ENCODE measurements at regions not wholly inside any gene's neighbourhood (a gene's known extent, or its start where the extent isn't known, plus 50 kb on each side); places are given as distances from the start of the nearest gene placed in this dataset.
A peak's percentile ranks its signal among the peaks of the same experiment; 100 is the strongest.

DNA sequence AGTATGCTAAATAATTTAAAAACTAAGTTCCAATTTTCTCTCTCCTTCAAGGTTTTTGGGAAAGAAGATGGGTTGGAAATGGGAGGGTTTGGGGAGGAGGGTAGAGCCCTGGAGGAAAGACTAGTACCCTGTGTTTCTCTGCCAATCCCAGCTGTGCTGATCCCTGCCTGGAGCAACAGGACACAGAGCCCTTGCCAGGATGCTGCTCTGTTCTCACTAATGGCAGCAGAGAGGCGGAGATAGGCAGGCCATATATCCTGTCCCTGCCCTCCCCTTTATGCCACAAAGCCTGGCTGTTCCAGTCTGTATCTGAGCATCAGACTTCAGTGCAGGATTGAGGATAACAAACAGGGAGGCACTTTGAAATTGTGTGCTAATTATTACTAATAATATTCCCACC lies 99.0 kb downstream of the C12orf75 start:
- Histone ChIP-seq H3K27ac (ENCODE audit: low read depth in 2 of 2, low read length in 2 of 2) (no peak overlapping the region), H3K4me1 (ENCODE audit: control insufficient read depth in 2 of 3, insufficient read depth in 2 of 3, low read depth in 1 of 3, low read length in 3 of 3) (no peaks in the 10 kb centered on the region), H3K36me3 (ENCODE audit: control insufficient read depth in 2 of 3, insufficient read depth in 3 of 3, low read length in 3 of 3) (no peaks in the 10 kb centered on the region), H3K9ac (ENCODE audit: low read length in 3 of 3) (no peak overlapping the region), H3K9me3 (ENCODE audit: control insufficient read depth in 2 of 3, insufficient read depth in 1 of 3, low read length in 3 of 3) (no peaks in the 10 kb centered on the region), H3K4me3 (ENCODE audit: low read length in 3 of 3) (no peak overlapping the region), H3K27me3 (ENCODE audit: control insufficient read depth, insufficient read depth, low read length) (no peaks in the 10 kb centered on the region)
- FAIRE-seq (no peak), DNase-seq (no peak)
- intact Hi-C loops (cut with DNase I) = loop anchor here (10.0 kb wide), 1 partner anchor 795 kb away; no protein-coding TSS in a partner anchor
- TF ChIP-seq, protein P1, sequence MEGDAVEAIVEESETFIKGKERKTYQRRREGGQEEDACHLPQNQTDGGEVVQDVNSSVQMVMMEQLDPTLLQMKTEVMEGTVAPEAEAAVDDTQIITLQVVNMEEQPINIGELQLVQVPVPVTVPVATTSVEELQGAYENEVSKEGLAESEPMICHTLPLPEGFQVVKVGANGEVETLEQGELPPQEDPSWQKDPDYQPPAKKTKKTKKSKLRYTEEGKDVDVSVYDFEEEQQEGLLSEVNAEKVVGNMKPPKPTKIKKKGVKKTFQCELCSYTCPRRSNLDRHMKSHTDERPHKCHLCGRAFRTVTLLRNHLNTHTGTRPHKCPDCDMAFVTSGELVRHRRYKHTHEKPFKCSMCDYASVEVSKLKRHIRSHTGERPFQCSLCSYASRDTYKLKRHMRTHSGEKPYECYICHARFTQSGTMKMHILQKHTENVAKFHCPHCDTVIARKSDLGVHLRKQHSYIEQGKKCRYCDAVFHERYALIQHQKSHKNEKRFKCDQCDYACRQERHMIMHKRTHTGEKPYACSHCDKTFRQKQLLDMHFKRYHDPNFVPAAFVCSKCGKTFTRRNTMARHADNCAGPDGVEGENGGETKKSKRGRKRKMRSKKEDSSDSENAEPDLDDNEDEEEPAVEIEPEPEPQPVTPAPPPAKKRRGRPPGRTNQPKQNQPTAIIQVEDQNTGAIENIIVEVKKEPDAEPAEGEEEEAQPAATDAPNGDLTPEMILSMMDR (IDR thresholded peaks at IDR 0.05; ENCODE audit: borderline replicate concordance, extremely low read depth, insufficient read depth) = no peak

DNA sequence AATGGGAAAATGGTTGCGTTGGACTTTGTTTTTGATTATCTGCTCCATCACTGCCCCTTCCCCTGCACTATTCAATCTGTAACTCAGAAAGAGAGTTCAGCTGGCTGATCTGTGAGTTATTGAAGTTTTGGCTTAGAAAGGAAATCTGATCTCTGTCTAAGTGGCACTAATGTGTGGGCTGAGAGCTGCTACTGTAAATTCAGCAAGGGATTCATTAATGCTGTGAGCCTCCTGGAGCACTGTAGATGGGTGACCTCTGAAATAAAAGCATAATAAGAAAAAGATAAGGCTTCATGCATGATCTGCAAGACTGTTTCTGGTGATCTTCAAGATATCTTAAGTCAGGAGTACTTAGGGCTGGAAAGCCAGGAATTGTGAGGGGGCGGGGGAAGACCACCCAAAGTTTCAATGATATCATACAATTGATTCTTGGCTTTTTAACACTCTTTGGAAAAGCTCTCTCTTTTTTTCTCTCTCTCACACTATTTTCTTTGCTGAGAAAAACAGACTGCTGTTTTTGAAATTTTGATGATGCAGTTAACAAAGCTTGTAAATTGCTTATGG lies 101.1 kb downstream of the C12orf75 start:
- TF ChIP-seq, protein P1 (IDR thresholded peaks at IDR 0.05; ENCODE audit: borderline replicate concordance, extremely low read depth, insufficient read depth) = no peak
- Histone ChIP-seq H3K4me3 (ENCODE audit: low read length in 3 of 3) (no peak overlapping the region), H3K9ac (ENCODE audit: low read length in 3 of 3) (no peak overlapping the region), H3K27ac (ENCODE audit: low read depth in 2 of 2, low read length in 2 of 2) (no peak overlapping the region), H3K27me3 (ENCODE audit: control insufficient read depth, insufficient read depth, low read length) (no peaks in the 10 kb centered on the region), H3K36me3 (ENCODE audit: control insufficient read depth in 2 of 3, insufficient read depth in 3 of 3, low read length in 3 of 3) (no peaks in the 10 kb centered on the region), H3K9me3 (ENCODE audit: control insufficient read depth in 2 of 3, insufficient read depth in 1 of 3, low read length in 3 of 3) (no peaks in the 10 kb centered on the region), H3K4me1 (ENCODE audit: control insufficient read depth in 2 of 3, insufficient read depth in 2 of 3, low read depth in 1 of 3, low read length in 3 of 3) (no peaks in the 10 kb centered on the region)
- DNase-seq (peak in 2 of 5 donors; percentile 24 to 25), FAIRE-seq (no peak)
- intact Hi-C loops (cut with DNase I) = no loop called here

DNA sequence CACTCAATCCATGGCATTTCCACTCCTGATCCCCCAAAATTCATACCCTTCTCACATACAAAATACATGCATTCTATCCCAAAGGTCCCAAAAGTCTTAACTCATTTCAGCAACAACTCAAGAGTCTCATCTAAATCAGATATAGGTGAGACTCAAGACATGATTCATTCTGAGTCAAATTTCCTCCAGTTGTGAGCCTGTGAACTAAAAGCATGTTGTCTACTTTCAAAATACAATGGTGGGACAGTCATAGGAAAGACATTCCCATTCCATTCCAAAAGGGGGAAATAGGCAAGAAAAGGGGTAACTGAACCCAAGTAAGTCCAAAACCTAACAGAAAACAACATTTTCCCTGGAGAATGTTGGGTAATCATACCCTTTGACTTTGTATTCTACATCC lies 103.3 kb downstream of the C12orf75 start:
- no peaks in the 10 kb centered on the region for H3K4me1 ChIP-seq (ENCODE audit: control insufficient read depth in 2 of 3, insufficient read depth in 2 of 3, low read depth in 1 of 3, low read length in 3 of 3)
- H3K27ac ChIP-seq (ENCODE audit: low read depth in 2 of 2, low read length in 2 of 2) = no peak overlapping the region
- H3K4me3 ChIP-seq (ENCODE audit: low read length in 3 of 3) = no peak overlapping the region
- H3K27me3 ChIP-seq (ENCODE audit: control insufficient read depth, insufficient read depth, low read length) = no peaks in the 10 kb centered on the region
- H3K9ac ChIP-seq (ENCODE audit: low read length in 3 of 3) = no peak overlapping the region
- DNase-seq = no peak
- H3K9me3 ChIP-seq (ENCODE audit: control insufficient read depth in 2 of 3, insufficient read depth in 1 of 3, low read length in 3 of 3) = no peaks in the 10 kb centered on the region
- TF ChIP-seq, protein P1 (IDR thresholded peaks at IDR 0.05; ENCODE audit: borderline replicate concordance, extremely low read depth, insufficient read depth) = no peak
- intact Hi-C loops (cut with DNase I) = no loop called here
- no peaks in the 10 kb centered on the region for H3K36me3 ChIP-seq (ENCODE audit: control insufficient read depth in 2 of 3, insufficient read depth in 3 of 3, low read length in 3 of 3)
- no peak for FAIRE-seq

DNA sequence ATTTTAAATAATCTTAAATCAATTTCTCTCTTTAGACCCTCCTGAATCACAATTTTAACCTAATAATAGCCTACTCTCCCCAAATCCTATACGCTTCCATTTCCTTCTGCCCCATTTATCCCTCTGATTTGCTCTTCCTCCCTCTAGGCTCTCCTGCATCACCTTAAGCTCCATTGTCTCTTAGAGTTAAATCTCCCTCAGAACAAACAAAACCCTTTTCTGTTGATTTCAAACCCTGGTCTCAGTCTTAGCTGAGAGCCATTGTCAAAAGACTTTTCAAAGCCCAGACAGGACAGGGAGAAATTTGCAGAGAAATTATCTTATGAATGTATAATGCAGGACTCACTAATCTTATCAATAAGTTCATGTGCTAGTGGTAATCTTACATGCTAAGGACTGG lies 106.1 kb downstream of the C12orf75 start:
- TF ChIP-seq, protein P1 (IDR thresholded peaks at IDR 0.05; ENCODE audit: borderline replicate concordance, extremely low read depth, insufficient read depth) = no peak
- H3K4me3 ChIP-seq (ENCODE audit: low read length in 3 of 3) = no peak overlapping the region
- intact Hi-C loops (cut with DNase I) = no loop called here
- no peak overlapping the region for H3K9ac ChIP-seq (ENCODE audit: low read length in 3 of 3)
- DNase-seq = no peak
- H3K27ac ChIP-seq (ENCODE audit: low read depth in 2 of 2, low read length in 2 of 2) = no peak overlapping the region
- H3K36me3 ChIP-seq (ENCODE audit: control insufficient read depth in 2 of 3, insufficient read depth in 3 of 3, low read length in 3 of 3) = no peaks in the 10 kb centered on the region
- no peaks in the 10 kb centered on the region for H3K9me3 ChIP-seq (ENCODE audit: control insufficient read depth in 2 of 3, insufficient read depth in 1 of 3, low read length in 3 of 3)
- FAIRE-seq = no peak
- no peaks in the 10 kb centered on the region for H3K4me1 ChIP-seq (ENCODE audit: control insufficient read depth in 2 of 3, insufficient read depth in 2 of 3, low read depth in 1 of 3, low read length in 3 of 3)
- H3K27me3 ChIP-seq (ENCODE audit: control insufficient read depth, insufficient read depth, low read length) = no peaks in the 10 kb centered on the region

Measured in kidney (tissue), 13 donors.